PC-9 (cell line): ENCODE measurements at regions not wholly inside any gene's neighbourhood (a gene's known extent, or its start where the extent isn't known, plus 50 kb on each side); places are given as distances from the start of the nearest gene placed in this dataset.

Source experiments
- BruUV-seq: library from RNA; stranded (reverse); fragments of 400-500 nt; replicated peaks from 2 replicates; lab custom pipeline; 2021; lab: Mats Ljungman, UMichigan
- CTCF ChIA-PET: fragments of 300-600 bp; sonication (Branson Sonifier 250); formaldehyde crosslinking; loops from one replicate; lab custom pipeline; 2022; ENCODE audit warnings: antibody characterized with exemption; lab: Charles Lee
- POLR2A ChIA-PET: fragments of 300-600 bp; sonication (Branson Sonifier 250); formaldehyde crosslinking; loops from one replicate; lab custom pipeline; 2022; ENCODE audit warnings: antibody characterized with exemption; ENCODE audit not compliant: unreplicated experiment; lab: Charles Lee
- DNase-seq, 2 experiments: peaks; one replicate each; pipeline versions ENCODE4 v3.0.0 to v3.0.0-alpha.2; 2015 to 2022; ENCODE audit warnings: mixed read lengths in 1 of 2
- H2AFZ ChIP-seq: fragments of 200-600 bp; sonication (generic); 2 replicates; pipeline ENCODE4 v1.8.1; 2017; ENCODE audit warnings: antibody characterized with exemption
- H3F3A ChIP-seq: fragments of 200-600 bp; sonication (generic); 2 replicates; pipeline ENCODE4 v1.8.1; 2017; ENCODE audit warnings: antibody characterized with exemption, mild to moderate bottlenecking, low read depth; ENCODE audit not compliant: insufficient read depth
- H3K27ac ChIP-seq: fragments of 200-600 bp; sonication (generic); 2 replicates; pipeline ENCODE4 v1.6.1; 2016; ENCODE audit warnings: mixed run types
- H3K27me3 ChIP-seq: fragments of 200-600 bp; sonication (generic); 2 replicates; pipeline ENCODE4 v1.6.1; 2016; ENCODE audit warnings: low read depth, mixed run types; ENCODE audit not compliant: insufficient read depth
- H3K36me3 ChIP-seq: fragments of 200-600 bp; sonication (generic); 2 replicates; pipeline ENCODE4 v1.6.1; 2016; ENCODE audit warnings: low read depth, mixed run types
- H3K4me1 ChIP-seq: fragments of 200-600 bp; sonication (generic); replicated peaks from 2 replicates; pipeline ENCODE4 v1.6.1; 2016; ENCODE audit warnings: mixed run types; ENCODE audit not compliant: insufficient read depth
- H3K4me2 ChIP-seq: fragments of 200-600 bp; sonication (generic); 2 replicates; pipeline ENCODE4 v1.6.1; 2017; ENCODE audit warnings: mixed run types
- H3K4me3 ChIP-seq: fragments of 200-600 bp; sonication (generic); 2 replicates; pipeline ENCODE4 v1.6.1; 2016; ENCODE audit warnings: mixed run types
- H3K79me2 ChIP-seq: fragments of 200-600 bp; sonication (generic); 2 replicates; pipeline ENCODE4 v1.6.1; 2017; ENCODE audit warnings: low read depth, mixed run types
- H3K9me2 ChIP-seq: fragments of 200-600 bp; sonication (generic); 2 replicates; pipeline ENCODE4 v1.8.1; 2017; ENCODE audit warnings: mild to moderate bottlenecking; ENCODE audit not compliant: insufficient read depth
- H3K9me3 ChIP-seq: fragments of 200-600 bp; sonication (generic); 2 replicates; pipeline ENCODE4 v1.8.1; 2016; ENCODE audit warnings: low read depth; ENCODE audit not compliant: insufficient read depth
- H4K20me1 ChIP-seq: fragments of 200-600 bp; sonication (generic); 2 replicates; pipeline ENCODE4 v1.8.1; 2017; ENCODE audit not compliant: insufficient read depth
- EZH2 ChIP-seq: fragments of 200-600 bp; sonication (generic); IDR thresholded peaks from 2 replicates; pipeline ENCODE4 v1.8.0; 2017; ENCODE audit warnings: antibody characterized with exemption, low read depth
- intact Hi-C: fragments of 100-400 bp; cut with micrococcal nuclease; formaldehyde crosslinking; loops from one replicate; pipeline ENCODE4 v1.10.0; 2022; ENCODE audit not compliant: unreplicated experiment
- TF ChIP-seq, protein P1 (sequence below): fragments of 200-600 bp; sonication (generic); conservative IDR thresholded peaks from 2 replicates; pipeline ENCODE4 v1.6.1; 2017; ENCODE audit warnings: mixed run types, antibody characterized with exemption, mild to moderate bottlenecking, moderate library complexity

- H3K27ac ChIP-seq, result no peak overlapping the region
- H3K4me3 ChIP-seq, result no peak overlapping the region
- no peaks in the 10 kb centered on the region for H3F3A ChIP-seq
- H2AFZ ChIP-seq, result no peak overlapping the region
- no peaks in the 10 kb centered on the region for H3K4me1 ChIP-seq
- intact Hi-C loops, result no loop called here
- H3K36me3 ChIP-seq, result no peaks in the 10 kb centered on the region
- CTCF ChIA-PET, result no interaction called here
- no TSS peak for BruUV-seq
- no peaks in the 10 kb centered on the region for H3K9me3 ChIP-seq
- H3K79me2 ChIP-seq, result no peaks in the 10 kb centered on the region
- no peak for TF ChIP-seq EZH2
- TF ChIP-seq, protein P1, sequence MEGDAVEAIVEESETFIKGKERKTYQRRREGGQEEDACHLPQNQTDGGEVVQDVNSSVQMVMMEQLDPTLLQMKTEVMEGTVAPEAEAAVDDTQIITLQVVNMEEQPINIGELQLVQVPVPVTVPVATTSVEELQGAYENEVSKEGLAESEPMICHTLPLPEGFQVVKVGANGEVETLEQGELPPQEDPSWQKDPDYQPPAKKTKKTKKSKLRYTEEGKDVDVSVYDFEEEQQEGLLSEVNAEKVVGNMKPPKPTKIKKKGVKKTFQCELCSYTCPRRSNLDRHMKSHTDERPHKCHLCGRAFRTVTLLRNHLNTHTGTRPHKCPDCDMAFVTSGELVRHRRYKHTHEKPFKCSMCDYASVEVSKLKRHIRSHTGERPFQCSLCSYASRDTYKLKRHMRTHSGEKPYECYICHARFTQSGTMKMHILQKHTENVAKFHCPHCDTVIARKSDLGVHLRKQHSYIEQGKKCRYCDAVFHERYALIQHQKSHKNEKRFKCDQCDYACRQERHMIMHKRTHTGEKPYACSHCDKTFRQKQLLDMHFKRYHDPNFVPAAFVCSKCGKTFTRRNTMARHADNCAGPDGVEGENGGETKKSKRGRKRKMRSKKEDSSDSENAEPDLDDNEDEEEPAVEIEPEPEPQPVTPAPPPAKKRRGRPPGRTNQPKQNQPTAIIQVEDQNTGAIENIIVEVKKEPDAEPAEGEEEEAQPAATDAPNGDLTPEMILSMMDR, result no peak
- no peaks in the 10 kb centered on the region for H3K27me3 ChIP-seq
- no peak for DNase-seq
- POLR2A ChIA-PET, result no interaction called here
- H3K9me2 ChIP-seq, result no peaks in the 10 kb centered on the region
- no peak overlapping the region for H3K4me2 ChIP-seq
- no peaks in the 10 kb centered on the region for H4K20me1 ChIP-seq
These were observed 204.6 kb downstream of the LRRC3B start for GRCh38 chr3:26827169-26827568.

GRCh38 chr3:26838026-26838425 lies 215.5 kb downstream of the LRRC3B start:
- intact Hi-C loops, result no loop called here
- no peaks in the 10 kb centered on the region for H3F3A ChIP-seq
- H3K9me2 ChIP-seq, result no peaks in the 10 kb centered on the region
- ChIA-PET POLR2A (no interaction called here), CTCF (no interaction called here)
- no TSS peak for BruUV-seq
- no peak overlapping the region for H3K4me2 ChIP-seq
- TF ChIP-seq EZH2, result no peak
- TF ChIP-seq, protein P1, result no peak
- no peaks in the 10 kb centered on the region for H3K9me3 ChIP-seq
- H2AFZ ChIP-seq, result no peak overlapping the region
- no peak overlapping the region for H3K4me3 ChIP-seq
- H3K27me3 ChIP-seq, result no peaks in the 10 kb centered on the region
- H3K4me1 ChIP-seq, result no peaks in the 10 kb centered on the region
- H3K27ac ChIP-seq, result no peak overlapping the region
- no peaks in the 10 kb centered on the region for H4K20me1 ChIP-seq
- H3K36me3 ChIP-seq, result no peaks in the 10 kb centered on the region
- no peak for DNase-seq
- no peaks in the 10 kb centered on the region for H3K79me2 ChIP-seq

- no peak for DNase-seq
- TF ChIP-seq EZH2, result no peak
- ChIA-PET CTCF (no interaction called here), POLR2A (no interaction called here)
- Histone ChIP-seq H4K20me1 (no peaks in the 10 kb centered on the region), H2AFZ (no peak overlapping the region), H3K4me3 (no peak overlapping the region), H3K79me2 (no peaks in the 10 kb centered on the region), H3K36me3 (no peaks in the 10 kb centered on the region), H3K4me2 (no peak overlapping the region), H3K27ac (no peak overlapping the region), H3K9me2 (no peaks in the 10 kb centered on the region), H3F3A (no peaks in the 10 kb centered on the region), H3K27me3 (no peaks in the 10 kb centered on the region), H3K9me3 (no peaks in the 10 kb centered on the region), H3K4me1 (no peaks in the 10 kb centered on the region)
- no TSS peak for BruUV-seq
- intact Hi-C loops, result no loop called here
These were observed 216.4 kb downstream of the LRRC3B start for GRCh38 chr3:26839001-26839400.

- H3F3A ChIP-seq, result no peaks in the 10 kb centered on the region
- no peaks in the 10 kb centered on the region for H3K9me2 ChIP-seq
- H3K4me3 ChIP-seq, result no peak overlapping the region
- CTCF ChIA-PET, result no interaction called here
- H3K9me3 ChIP-seq, result no peaks in the 10 kb centered on the region
- BruUV-seq, result no TSS peak
- POLR2A ChIA-PET, result no interaction called here
- no peaks in the 10 kb centered on the region for H3K79me2 ChIP-seq
- H3K4me1 ChIP-seq, result no peaks in the 10 kb centered on the region
- no peak overlapping the region for H2AFZ ChIP-seq
- H3K27me3 ChIP-seq, result no peaks in the 10 kb centered on the region
- DNase-seq, result no peak
- H3K4me2 ChIP-seq, result no peak overlapping the region
- no peaks in the 10 kb centered on the region for H3K36me3 ChIP-seq
- no peak overlapping the region for H3K27ac ChIP-seq
- intact Hi-C loops, result no loop called here
- no peaks in the 10 kb centered on the region for H4K20me1 ChIP-seq
- TF ChIP-seq, protein P1, result no peak
- TF ChIP-seq EZH2, result no peak
These were observed 217.8 kb downstream of the LRRC3B start for GRCh38 chr3:26840272-26840870.
